H1 (cell line): ENCODE measurements at regions not wholly inside any gene's neighbourhood (a gene's known extent, or its start where the extent isn't known, plus 50 kb on each side); places are given as distances from the start of the nearest gene placed in this dataset.

Experiments
- CTCF ChIA-PET: fragments of 300-600 bp; sonication (Branson Sonifier 250); formaldehyde crosslinking; loops from one replicate; lab custom pipeline; 2021; ENCODE audit not compliant: partially characterized antibody; lab: Charles Lee
- POLR2A ChIA-PET: fragments of 300-600 bp; sonication (Branson Sonifier 250); formaldehyde crosslinking; loops from one replicate; lab custom pipeline; 2021; ENCODE audit warnings: inconsistent platforms; ENCODE audit not compliant: partially characterized antibody; lab: Charles Lee
- DNase-seq, 2 experiments: peaks; one replicate each; pipeline versions ENCODE4 v3.0.0 to v3.0.0-alpha.2; 2010 to 2022; ENCODE audit warnings: low spot score in 2 of 2, low read depth in 1 of 2, mixed read lengths in 1 of 2
- FAIRE-seq: peaks from 2 replicates; lab custom pipeline; 2011; peaks lifted over from hg19 to GRCh38; lab: Jason Lieb, UNC
- H2AFZ ChIP-seq: 2 replicates; pipeline ENCODE4 v1.8.1; 2012; ENCODE audit warnings: low read length, inconsistent platforms
- H2AK5ac ChIP-seq: 2 replicates; pipeline ENCODE4 v1.6.1; 2013; ENCODE audit warnings: low read depth, low read length
- H2BK120ac ChIP-seq: replicated peaks from 2 replicates; pipeline ENCODE3; 2013; ENCODE audit warnings: low read depth, low read length, inconsistent platforms
- H2BK12ac ChIP-seq: 2 replicates; pipeline ENCODE4 v1.6.1; 2013; ENCODE audit warnings: low read depth, low read length
- H2BK15ac ChIP-seq: 2 replicates; pipeline ENCODE4 v1.6.1; 2013; ENCODE audit warnings: low read length
- H2BK20ac ChIP-seq: 2 replicates; pipeline ENCODE4 v1.6.1; 2013; ENCODE audit warnings: low read length
- H2BK5ac ChIP-seq: 2 replicates; pipeline ENCODE4 v1.6.1; 2013; ENCODE audit warnings: low read depth, low read length
- H3K14ac ChIP-seq: 2 replicates; pipeline ENCODE4 v1.6.1; 2013; ENCODE audit warnings: inconsistent platforms; ENCODE audit not compliant: insufficient read length
- H3K18ac ChIP-seq: 2 replicates; pipeline ENCODE4 v1.6.1; 2013; ENCODE audit warnings: low read length; ENCODE audit errors: extremely low read depth
- H3K23ac ChIP-seq: 2 replicates; pipeline ENCODE4 v1.6.1; 2013; ENCODE audit warnings: inconsistent platforms; ENCODE audit not compliant: insufficient read length
- H3K23me2 ChIP-seq: 2 replicates; pipeline ENCODE4 v1.6.1; 2013; ENCODE audit warnings: low read depth, low read length
- H3K27ac ChIP-seq: 2 replicates; pipeline ENCODE4 v1.6.1; 2011; ENCODE audit warnings: low read depth, low read length, inconsistent platforms
- H3K27me3 ChIP-seq, 4 experiments: replicated peaks in 1 of 4; 1 replicate in 1 of 4; 2 replicates in 3 of 4; pipeline versions ENCODE4 v1.6.1 to v1.8.1; 2011 to 2013; ENCODE audit warnings: low read length in 3 of 4, mild to moderate bottlenecking in 3 of 4, inconsistent platforms in 2 of 4, mixed read lengths in 2 of 4, moderate library complexity in 1 of 4; ENCODE audit not compliant: control insufficient read depth in 3 of 4, insufficient read depth in 3 of 4; ENCODE audit errors: extremely low read depth in 1 of 4
- H3K36me3 ChIP-seq, 4 experiments: 2 replicates each; pipeline versions ENCODE4 v1.6.1 to v1.8.1; 2011 to 2013; ENCODE audit warnings: mild to moderate bottlenecking in 4 of 4, low read length in 3 of 4, moderate library complexity in 2 of 4, control low read depth in 1 of 4, inconsistent platforms in 1 of 4; ENCODE audit not compliant: insufficient read depth in 4 of 4, control insufficient read depth in 2 of 4
- H3K4ac ChIP-seq: replicated peaks from 2 replicates; pipeline ENCODE3; 2013; ENCODE audit warnings: low read length, low read depth, mixed read lengths, inconsistent platforms; ENCODE audit not compliant: insufficient read length
- H3K4me1 ChIP-seq, 4 experiments: replicated peaks in 1 of 4; 1 replicate in 1 of 4; 2 replicates in 3 of 4; pipeline versions ENCODE4 v1.6.1 to v1.8.1; 2011 to 2013; ENCODE audit warnings: low read length in 3 of 4, inconsistent platforms in 2 of 4, mixed read lengths in 1 of 4; ENCODE audit not compliant: insufficient read depth in 4 of 4, control insufficient read depth in 3 of 4
- H3K4me2 ChIP-seq, 2 experiments: 2 replicates each; pipeline versions ENCODE4 v1.6.1 to v1.8.1; 2011 to 2013; ENCODE audit warnings: low read depth in 2 of 2, low read length in 2 of 2, control low read depth in 1 of 2, inconsistent platforms in 1 of 2, mild to moderate bottlenecking in 1 of 2; ENCODE audit not compliant: insufficient read depth in 1 of 2
- H3K4me3 ChIP-seq, 4 experiments: fragments of 200-600, 300-600 bp in 1 of 4; sonication (generic), shearing (Covaris generic), sonication (Bioruptor Twin) in 1 of 4; 2 replicates each; pipeline versions ENCODE4 v1.5.1 to v1.8.1; 2011 to 2016; ENCODE audit warnings: low read length in 4 of 4, low read depth in 3 of 4, control low read depth in 2 of 4, inconsistent platforms in 2 of 4, mild to moderate bottlenecking in 2 of 4, mixed read lengths in 1 of 4, moderate library complexity in 1 of 4; ENCODE audit not compliant: insufficient read depth in 2 of 4; ENCODE audit errors: extremely low read depth in 1 of 4
- H3K56ac ChIP-seq: replicated peaks from 2 replicates; pipeline ENCODE3; 2013; ENCODE audit warnings: low read depth, mild to moderate bottlenecking, mixed read lengths, low read length, inconsistent platforms; ENCODE audit not compliant: insufficient read length
- H3K79me1 ChIP-seq: 2 replicates; pipeline ENCODE4 v1.6.1; 2013; ENCODE audit warnings: low read depth, low read length, control low read depth
- H3K79me2 ChIP-seq, 2 experiments: 2 replicates each; pipeline versions ENCODE4 v1.6.1 to v1.8.1; 2012 to 2013; ENCODE audit warnings: low read length in 2 of 2, mild to moderate bottlenecking in 2 of 2, inconsistent platforms in 1 of 2; ENCODE audit not compliant: insufficient read depth in 2 of 2, control insufficient read depth in 1 of 2
- H3K9ac ChIP-seq, 4 experiments: replicated peaks in 1 of 4; 1 replicate in 1 of 4; 2 replicates in 3 of 4; pipeline versions ENCODE4 v1.6.1 to v1.8.1; 2011 to 2013; ENCODE audit warnings: low read depth in 3 of 4, low read length in 3 of 4, control low read depth in 2 of 4, mild to moderate bottlenecking in 2 of 4, moderate library complexity in 2 of 4, inconsistent platforms in 1 of 4; ENCODE audit errors: extremely low read depth in 1 of 4
- H3K9me3 ChIP-seq, 2 experiments: 2 replicates each; pipeline versions ENCODE4 v1.6.1 to v1.8.1; 2012 to 2013; ENCODE audit warnings: mild to moderate bottlenecking in 2 of 2, moderate library complexity in 2 of 2, control low read depth in 1 of 2, inconsistent platforms in 1 of 2, low read depth in 1 of 2, low read length in 1 of 2, mixed read lengths in 1 of 2; ENCODE audit not compliant: insufficient read depth in 2 of 2
- H4K20me1 ChIP-seq, 2 experiments: replicated peaks in 1 of 2; 2 replicates each; pipeline versions ENCODE3 to v1.8.1; 2011 to 2013; ENCODE audit warnings: inconsistent platforms in 2 of 2, low read length in 2 of 2, mild to moderate bottlenecking in 1 of 2; ENCODE audit not compliant: insufficient read depth in 2 of 2, control insufficient read depth in 1 of 2
- H4K5ac ChIP-seq: 2 replicates; pipeline ENCODE4 v1.6.1; 2013; ENCODE audit warnings: low read length, low read depth, mixed read lengths, inconsistent platforms; ENCODE audit not compliant: insufficient read length
- H4K8ac ChIP-seq: 2 replicates; pipeline ENCODE4 v1.8.0; 2013; ENCODE audit warnings: mild to moderate bottlenecking, moderate library complexity, low read length, inconsistent platforms; ENCODE audit not compliant: insufficient read depth; ENCODE audit errors: extremely low read depth
- H4K91ac ChIP-seq: replicated peaks from 2 replicates; pipeline ENCODE3; 2013; ENCODE audit warnings: low read length, mixed read lengths, inconsistent platforms; ENCODE audit not compliant: insufficient read length
- SAP30 ChIP-seq: fragments of 300-600 bp; sonication (generic); IDR thresholded peaks from 2 replicates; pipeline ENCODE4 v1.7.1; 2012; ENCODE audit warnings: low read length, moderate library complexity, mild to moderate bottlenecking, inconsistent platforms; ENCODE audit not compliant: insufficient read depth, insufficient replicate concordance
- WGBS, 2 experiments: shearing (Covaris generic) in 1 of 2; methylation state at CpG; one replicate each; pipeline versions ENCODE4 v1.1.6 to v1.1.7; 2013 to 2015; ENCODE audit warnings: low lambda C conversion rate in 2 of 2, mixed read lengths in 2 of 2, inconsistent platforms in 1 of 2, low coverage in 1 of 2, missing lambda C conversion rate in 1 of 2; ENCODE audit not compliant: insufficient replicate concordance in 2 of 2, insufficient coverage in 1 of 2, insufficient read length in 1 of 2; ENCODE audit errors: extremely low coverage in 1 of 2, missing lambda C conversion rate in 1 of 2; 5-methylcytosine and 5-hydroxymethylcytosine counted together

- POLR2A ChIA-PET, result no interaction called here
- Histone ChIP-seq H4K20me1 (no peaks in the 10 kb centered on the region), H3K18ac (no peak overlapping the region), H2BK5ac (no peak overlapping the region), H3K14ac (no peak overlapping the region), H4K8ac (no peak overlapping the region), H2BK12ac (no peak overlapping the region), H2BK120ac (no peak overlapping the region), H3K9me3 (no peaks in the 10 kb centered on the region; a peak in 1 of 4 replicates), H3K4me3 (no peak overlapping the region), H3K36me3 (no peaks in the 10 kb centered on the region), H3K4me2 (no peak overlapping the region), H2AK5ac (no peak overlapping the region), H4K91ac (no peak overlapping the region), H3K9ac (no peak overlapping the region), H3K23me2 (no peaks in the 10 kb centered on the region), H3K56ac (no peak overlapping the region), H2BK15ac (no peak overlapping the region), H2AFZ (no peak overlapping the region), H3K27ac (no peak overlapping the region), H3K4ac (no peak overlapping the region), H3K23ac (no peak overlapping the region), H3K4me1 (peaks cover 0 to 6% (median 1%) of the 10 kb centered on the region in 4 experiments; a peak in 1 of 7 replicates), H3K27me3 (no peaks in the 10 kb centered on the region), H4K5ac (no peak overlapping the region), H2BK20ac (no peak overlapping the region), H3K79me1 (no peaks in the 10 kb centered on the region), H3K79me2 (no peaks in the 10 kb centered on the region)
- no peak for FAIRE-seq
- CTCF ChIA-PET, result no interaction called here
- no peak for DNase-seq
- no peak for TF ChIP-seq SAP30
- WGBS, 2 experiments, result 77% methylated on average over 3 of the region's 3 CpGs; no CpG with 5 or more reads in 1 of the 2 experiments
Measured at GRCh38 chr5:68375540-68375939, 160.0 kb downstream of the PIK3R1 start.
